ENCODE measurements at regions not wholly inside any gene's neighbourhood (a gene's known extent, or its start where the extent isn't known, plus 50 kb on each side); places are given as distances from the start of the nearest gene placed in this dataset.

- TF ChIP-seq, protein P1, sequence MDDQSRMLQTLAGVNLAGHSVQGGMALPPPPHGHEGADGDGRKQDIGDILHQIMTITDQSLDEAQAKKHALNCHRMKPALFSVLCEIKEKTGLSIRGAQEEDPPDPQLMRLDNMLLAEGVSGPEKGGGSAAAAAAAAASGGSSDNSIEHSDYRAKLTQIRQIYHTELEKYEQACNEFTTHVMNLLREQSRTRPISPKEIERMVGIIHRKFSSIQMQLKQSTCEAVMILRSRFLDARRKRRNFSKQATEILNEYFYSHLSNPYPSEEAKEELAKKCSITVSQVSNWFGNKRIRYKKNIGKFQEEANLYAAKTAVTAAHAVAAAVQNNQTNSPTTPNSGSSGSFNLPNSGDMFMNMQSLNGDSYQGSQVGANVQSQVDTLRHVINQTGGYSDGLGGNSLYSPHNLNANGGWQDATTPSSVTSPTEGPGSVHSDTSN (CRISPR knock-in tag; IDR thresholded peaks at IDR 0.05), result no peak
- TF ChIP-seq ZFHX2 (tag by site-specific recombination; conservative IDR thresholded peaks at IDR 0.05) (no peak), RBAK (tag by site-specific recombination; IDR thresholded peaks at IDR 0.05) (no peak), ZNF600 (tag by site-specific recombination; IDR thresholded peaks at IDR 0.05) (no peak), ZNF169 (tag by site-specific recombination; IDR thresholded peaks at IDR 0.05) (no peak), SCRT1 (tag by site-specific recombination; IDR thresholded peaks at IDR 0.05; ENCODE audit: borderline replicate concordance) (no peak), ZSCAN18 (tag by site-specific recombination; IDR thresholded peaks at IDR 0.05) (no peak), BCL11B (tag by site-specific recombination; IDR thresholded peaks at IDR 0.05; ENCODE audit: low read depth) (no peak), ZNF514 (tag by site-specific recombination; IDR thresholded peaks at IDR 0.05) (no peak), ZNF138 (tag by site-specific recombination; IDR thresholded peaks at IDR 0.05; ENCODE audit: borderline replicate concordance) (no peak)
- TF ChIP-seq, protein P2, sequence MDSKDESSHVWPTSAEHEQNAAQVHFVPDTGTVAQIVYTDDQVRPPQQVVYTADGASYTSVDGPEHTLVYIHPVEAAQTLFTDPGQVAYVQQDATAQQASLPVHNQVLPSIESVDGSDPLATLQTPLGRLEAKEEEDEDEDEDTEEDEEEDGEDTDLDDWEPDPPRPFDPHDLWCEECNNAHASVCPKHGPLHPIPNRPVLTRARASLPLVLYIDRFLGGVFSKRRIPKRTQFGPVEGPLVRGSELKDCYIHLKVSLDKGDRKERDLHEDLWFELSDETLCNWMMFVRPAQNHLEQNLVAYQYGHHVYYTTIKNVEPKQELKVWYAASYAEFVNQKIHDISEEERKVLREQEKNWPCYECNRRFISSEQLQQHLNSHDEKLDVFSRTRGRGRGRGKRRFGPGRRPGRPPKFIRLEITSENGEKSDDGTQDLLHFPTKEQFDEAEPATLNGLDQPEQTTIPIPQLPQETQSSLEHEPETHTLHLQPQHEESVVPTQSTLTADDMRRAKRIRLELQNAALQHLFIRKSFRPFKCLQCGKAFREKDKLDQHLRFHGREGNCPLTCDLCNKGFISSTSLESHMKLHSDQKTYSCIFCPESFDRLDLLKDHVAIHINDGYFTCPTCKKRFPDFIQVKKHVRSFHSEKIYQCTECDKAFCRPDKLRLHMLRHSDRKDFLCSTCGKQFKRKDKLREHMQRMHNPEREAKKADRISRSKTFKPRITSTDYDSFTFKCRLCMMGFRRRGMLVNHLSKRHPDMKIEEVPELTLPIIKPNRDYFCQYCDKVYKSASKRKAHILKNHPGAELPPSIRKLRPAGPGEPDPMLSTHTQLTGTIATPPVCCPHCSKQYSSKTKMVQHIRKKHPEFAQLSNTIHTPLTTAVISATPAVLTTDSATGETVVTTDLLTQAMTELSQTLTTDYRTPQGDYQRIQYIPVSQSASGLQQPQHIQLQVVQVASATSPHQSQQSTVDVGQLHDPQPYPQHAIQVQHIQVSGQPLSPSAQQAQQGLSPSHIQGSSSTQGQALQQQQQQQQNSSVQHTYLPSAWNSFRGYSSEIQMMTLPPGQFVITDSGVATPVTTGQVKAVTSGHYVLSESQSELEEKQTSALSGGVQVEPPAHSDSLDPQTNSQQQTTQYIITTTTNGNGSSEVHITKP (tag by site-specific recombination; IDR thresholded peaks at IDR 0.05), result no peak
These were observed 124.3 kb upstream of the STX18 start (continued) for GRCh38 chr4:4666187-4666586.

DNA sequence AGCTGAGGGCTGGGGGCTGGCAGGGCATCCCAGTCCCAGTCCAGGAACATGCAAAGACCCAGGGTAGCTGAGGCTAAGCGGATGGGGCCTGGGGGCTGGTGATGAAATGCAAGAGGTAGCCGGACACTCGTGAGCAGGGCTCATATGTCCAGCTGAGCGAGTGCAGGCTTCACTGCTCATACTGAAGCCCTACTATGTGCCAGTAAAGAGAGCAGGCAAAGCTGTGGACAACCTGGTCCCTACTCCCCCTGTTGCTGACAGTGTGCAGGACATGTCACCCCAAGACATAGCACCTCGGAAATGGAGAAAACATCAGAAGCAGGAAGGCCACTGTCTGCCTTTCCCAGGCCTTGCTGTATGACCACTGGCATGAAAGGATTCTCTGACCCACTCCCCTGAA, 122.4 kb upstream of the STX18 start:
- TF ChIP-seq ZSCAN16 (tag by site-specific recombination; IDR thresholded peaks at IDR 0.05) (no peak), ZNF324 (tag by site-specific recombination; IDR thresholded peaks at IDR 0.05) (no peak), KLF16 (tag by site-specific recombination; IDR thresholded peaks at IDR 0.05) (no peak)
- ChIA-PET POLR2A (no interaction called here), CTCF (no interaction called here)
- Histone ChIP-seq H3K4me3 (ENCODE audit: low read depth, low read length) (no peak overlapping the region), H3K27ac (ENCODE audit: extremely low read depth, low read depth, low read length) (no peak overlapping the region), H3K4me1 (ENCODE audit: control insufficient read depth, insufficient read depth, low read length) (peaks cover 6% of the 10 kb centered on the region), H3K9me3 (ENCODE audit: control insufficient read depth, insufficient read depth, low read depth, low read length) (no peaks in the 10 kb centered on the region), H3K36me3 (ENCODE audit: control insufficient read depth in 2 of 2, insufficient read depth in 1 of 2, low read length in 2 of 2) (no peaks in the 10 kb centered on the region)

DNA sequence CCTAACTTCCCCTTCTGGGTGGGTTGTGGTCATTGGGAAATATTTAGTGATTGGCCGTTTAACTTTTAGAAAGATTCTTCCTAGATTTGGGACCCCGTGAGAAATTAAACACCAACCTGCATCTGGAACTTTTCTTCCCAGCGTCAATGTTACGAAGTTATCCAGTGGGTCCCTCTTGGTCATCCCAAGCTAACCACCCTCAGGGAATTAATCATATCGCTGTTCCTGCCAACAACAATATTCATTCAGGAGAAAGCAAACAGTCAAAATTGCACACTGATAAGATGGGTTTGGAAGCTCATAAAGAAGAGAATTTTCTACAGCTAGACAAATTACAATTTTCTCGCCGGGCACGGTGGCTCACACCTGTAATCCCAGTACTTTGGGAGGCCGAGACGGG, 121.2 kb upstream of the STX18 start:
- no peak overlapping the region for H3K4me3 ChIP-seq (ENCODE audit: low read depth, low read length)
- H3K9me3 ChIP-seq (ENCODE audit: control insufficient read depth, insufficient read depth, low read depth, low read length), result no peaks in the 10 kb centered on the region
- no peaks in the 10 kb centered on the region for H3K36me3 ChIP-seq (ENCODE audit: control insufficient read depth in 2 of 2, insufficient read depth in 1 of 2, low read length in 2 of 2)
- TF ChIP-seq ZFP69B (tag by site-specific recombination; IDR thresholded peaks at IDR 0.05) (0 out of 2 replicates have a peak, but pooled peaks have one; percentile 38), ZNF768 (tag by site-specific recombination; IDR thresholded peaks at IDR 0.05) (no peak)
- ChIA-PET CTCF (no interaction called here), POLR2A (no interaction called here)
- H3K4me1 ChIP-seq (ENCODE audit: control insufficient read depth, insufficient read depth, low read length), result peaks cover 6% of the 10 kb centered on the region
- no peak overlapping the region for H3K27ac ChIP-seq (ENCODE audit: extremely low read depth, low read depth, low read length)

Data from HEK293 (cell line).